Kidney glomerular epithelial cell (primary cell): ENCODE measurements at regions not wholly inside any gene's neighbourhood (a gene's known extent, or its start where the extent isn't known, plus 50 kb on each side); places are given as distances from the start of the nearest gene placed in this dataset.
A peak's percentile ranks its signal among the peaks of the same experiment; 100 is the strongest.
"Not testable (repeated sequence)": the region's sequence is repeated elsewhere in the genome, so short reads cannot be mapped to it uniquely, and the experiment has no call there.

ENCODE experiments used
- DNase-seq: peaks from one replicate; lab custom pipeline; 2025; lab: John Stamatoyannopoulos, UW

DNA sequence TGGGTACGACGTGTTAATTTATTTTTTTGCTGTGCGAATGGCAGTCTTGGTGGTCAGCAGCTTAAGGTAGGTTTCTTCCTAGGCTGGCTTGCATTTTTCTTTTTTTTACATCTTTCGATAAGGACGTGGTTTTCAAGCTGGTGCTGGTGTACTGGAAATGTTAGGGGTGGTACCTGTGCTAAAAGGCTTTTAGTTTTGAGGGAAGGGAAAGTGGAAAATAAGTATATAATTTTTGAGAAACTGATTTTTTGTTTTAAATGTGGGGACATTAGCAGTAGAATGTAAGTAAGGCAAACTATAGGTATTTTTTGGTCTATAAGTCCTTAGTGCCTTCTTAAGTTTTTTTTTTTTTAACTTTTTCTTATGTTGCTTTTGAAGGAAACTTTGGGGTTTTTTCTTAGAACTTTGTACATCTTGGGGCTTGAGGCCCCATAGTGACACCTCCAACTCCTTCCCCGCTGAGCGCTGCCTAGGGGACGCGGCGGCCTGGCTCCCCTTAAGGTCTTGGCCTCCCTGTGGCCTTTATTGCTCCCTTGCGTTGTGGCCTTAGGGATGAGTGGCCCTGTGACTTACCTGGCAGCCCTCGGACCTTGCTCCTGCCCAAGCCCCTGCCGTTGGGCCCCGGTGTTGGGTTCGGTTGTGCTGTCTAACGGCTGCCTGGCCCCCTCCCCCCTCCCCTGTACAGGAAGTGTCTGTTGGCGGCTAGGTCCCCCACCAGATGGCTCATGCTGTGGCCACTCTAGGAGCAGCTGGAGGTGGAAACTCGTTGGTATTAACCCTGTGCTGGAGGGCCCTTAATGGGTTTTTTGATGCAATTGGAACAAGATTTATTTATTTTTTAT is 88.0 kb upstream of the RPRML start:
- peak; percentile 80 for DNase-seq

GRCh38 chr17:47066095-47066494 is 87.0 kb upstream of the RPRML start:
- no peak for DNase-seq

- no peak for DNase-seq
These were observed 85.6 kb upstream of the RPRML start for GRCh38 chr17:47064684-47065083.

GRCh38 chr17:47063475-47063874 is 84.4 kb upstream of the RPRML start:
- DNase-seq = no peak

GRCh38 chr17:47062851-47063250 is 83.8 kb upstream of the RPRML start:
- DNase-seq = not testable (repeated sequence)

DNA sequence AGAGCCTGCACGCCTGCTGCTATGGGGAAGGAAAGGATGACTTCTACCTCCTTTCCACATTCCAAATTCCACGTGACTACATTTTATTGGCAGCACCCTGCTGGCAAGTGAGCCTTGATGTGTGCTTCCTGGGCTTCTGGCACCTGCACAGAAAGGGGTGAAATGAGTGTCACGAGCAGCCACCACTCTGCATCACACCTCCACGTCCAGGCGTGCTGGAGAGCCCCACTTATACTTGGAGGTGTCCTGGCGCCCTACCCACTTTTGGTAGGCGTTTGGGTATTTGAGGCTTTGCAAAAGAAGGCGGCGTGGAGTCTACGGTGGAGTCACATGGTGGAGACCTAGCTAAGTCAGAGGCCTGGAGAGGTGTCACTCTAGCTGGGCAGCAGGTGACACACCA is 81.0 kb upstream of the RPRML start:
- not testable (repeated sequence) for DNase-seq

GRCh38 chr17:47057830-47058229 is 78.8 kb upstream of the RPRML start:
- no peak for DNase-seq

DNA sequence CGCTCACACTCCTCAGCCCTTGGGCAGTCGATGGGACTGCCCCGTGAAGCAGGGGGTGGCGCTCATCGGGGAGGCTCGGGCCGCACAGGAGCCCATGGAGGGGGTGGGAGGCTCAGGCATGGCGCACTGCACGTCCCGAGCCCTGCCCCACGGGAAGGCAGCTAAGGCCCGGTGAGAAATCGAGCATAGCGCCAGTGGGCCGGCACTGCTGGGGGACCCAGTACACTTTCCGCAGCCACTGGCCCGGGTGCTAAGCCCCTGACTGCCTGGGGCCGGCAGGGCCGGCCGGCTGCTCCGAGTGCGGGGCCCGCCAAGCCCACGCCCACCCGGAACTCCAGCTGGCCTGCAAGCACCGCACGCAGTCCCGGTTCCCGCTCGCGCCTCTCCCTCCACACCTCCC is 78.2 kb upstream of the RPRML start:
- DNase-seq = not testable (repeated sequence)

- DNase-seq = not testable (repeated sequence)
These were observed 77.6 kb upstream of the RPRML start for GRCh38 chr17:47056687-47057086.
